ENCODE measurements at regions not wholly inside any gene's neighbourhood (a gene's known extent, or its start where the extent isn't known, plus 50 kb on each side); places are given as distances from the start of the nearest gene placed in this dataset.

DNA sequence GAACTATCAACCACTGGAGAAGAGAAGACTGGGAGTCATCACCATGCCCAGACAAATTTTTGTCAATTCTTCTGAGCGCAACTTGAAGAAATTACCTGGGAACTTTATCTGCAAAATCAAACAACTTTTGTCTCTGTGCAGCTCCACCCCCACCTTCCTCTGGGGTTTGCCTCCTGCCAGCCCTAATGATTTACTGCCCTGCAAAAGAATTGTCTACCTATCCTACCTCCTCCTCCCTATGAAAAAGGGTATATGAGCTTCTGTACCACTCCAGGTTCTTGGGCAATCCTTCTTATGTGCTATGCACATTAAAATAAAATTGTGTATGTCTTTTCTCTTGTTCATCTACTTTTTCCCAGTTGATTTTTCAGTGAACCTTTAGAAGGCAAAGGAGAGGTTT, 191.9 kb downstream of the URB2 start:
- H3K4me1 ChIP-seq, result no peaks in the 10 kb centered on the region
- in situ Hi-C loops (cut with MboI; ENCODE audit: low pct_ligation_motif_present in 1 of 4, low pct_unique_long_range_greater_than_20kb in 1 of 4, low sequenced_read_pairs in 3 of 4) (no loop called here), intact Hi-C loops (cut with DNase I; ENCODE audit: low total_unique reads) (no loop called here)
- no peak overlapping the region for H3K4me3 ChIP-seq
- no peaks in the 10 kb centered on the region for H3K27me3 ChIP-seq
- no peaks in the 10 kb centered on the region for H3K9me3 ChIP-seq
- no peak for DNase-seq
- H3K36me3 ChIP-seq, result no peaks in the 10 kb centered on the region
- H3K27ac ChIP-seq, result no peak overlapping the region
- TF ChIP-seq POLR2AphosphoS5 (IDR thresholded peaks at IDR 0.05) (no peak), POLR2A (IDR thresholded peaks at IDR 0.05) (no peak)
- 67 to 86% methylated on average over 1 of the region's 1 CpG for WGBS, 2 donors (ENCODE audit: low coverage in 1 of 2)

DNA sequence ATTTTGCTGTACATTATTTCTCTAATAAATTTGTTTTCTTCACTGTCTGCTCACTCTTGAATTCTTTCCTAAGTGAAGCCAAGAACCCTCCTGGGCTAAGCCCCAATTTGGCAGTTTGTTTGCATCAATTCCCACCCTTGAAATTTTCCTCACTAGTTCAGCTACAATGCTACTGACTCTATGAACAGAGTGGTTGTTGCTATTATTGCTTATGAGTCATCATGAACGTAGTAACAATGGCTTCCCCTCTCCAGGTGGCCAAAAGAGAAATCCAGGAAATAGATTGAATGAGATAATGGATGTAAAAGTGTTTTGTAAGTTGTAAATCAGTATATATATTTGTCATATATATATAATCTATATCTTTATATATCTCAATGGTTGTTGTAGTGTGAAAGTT, 193.0 kb downstream of the URB2 start:
- no peak overlapping the region for H3K4me3 ChIP-seq
- H3K27ac ChIP-seq, result no peak overlapping the region
- TF ChIP-seq EP300 (IDR thresholded peaks at IDR 0.05; ENCODE audit: low read depth) (no peak), CTCF (IDR thresholded peaks at IDR 0.05) (no peak), POLR2A (IDR thresholded peaks at IDR 0.05) (no peak), POLR2AphosphoS5 (IDR thresholded peaks at IDR 0.05) (no peak)
- no peaks in the 10 kb centered on the region for H3K36me3 ChIP-seq
- H3K9me3 ChIP-seq, result no peaks in the 10 kb centered on the region
- intact Hi-C loops (cut with DNase I; ENCODE audit: low total_unique reads) (no loop called here), in situ Hi-C loops (cut with MboI; ENCODE audit: low pct_ligation_motif_present in 1 of 4, low pct_unique_long_range_greater_than_20kb in 1 of 4, low sequenced_read_pairs in 3 of 4) (no loop called here)
- H3K4me1 ChIP-seq, result no peaks in the 10 kb centered on the region
- 15 to 17% methylated on average over 1 of the region's 1 CpG for WGBS, 2 donors (ENCODE audit: low coverage in 1 of 2)
- no peak for DNase-seq
- no peaks in the 10 kb centered on the region for H3K27me3 ChIP-seq

- DNase-seq, result no peak
- intact Hi-C loops (cut with DNase I; ENCODE audit: low total_unique reads), result no loop called here
- no peaks in the 10 kb centered on the region for H3K27me3 ChIP-seq
- H3K9me3 ChIP-seq, result no peaks in the 10 kb centered on the region
- in situ Hi-C loops (cut with MboI; ENCODE audit: low pct_ligation_motif_present in 1 of 4, low pct_unique_long_range_greater_than_20kb in 1 of 4, low sequenced_read_pairs in 3 of 4), result no loop called here
- WGBS, 2 donors (ENCODE audit: low coverage in 1 of 2), result 87 to 100% methylated on average over 1 to 4 of the region's 4 CpGs
- no peaks in the 10 kb centered on the region for H3K4me1 ChIP-seq
- no peak overlapping the region for H3K4me3 ChIP-seq
- no peaks in the 10 kb centered on the region for H3K36me3 ChIP-seq
- no peak overlapping the region for H3K27ac ChIP-seq
- TF ChIP-seq POLR2A (IDR thresholded peaks at IDR 0.05) (no peak), POLR2AphosphoS5 (IDR thresholded peaks at IDR 0.05) (no peak), EP300 (IDR thresholded peaks at IDR 0.05; ENCODE audit: low read depth) (no peak), CTCF (IDR thresholded peaks at IDR 0.05) (no peak)
Observed at GRCh38 chr1:229822026-229822425, 196.0 kb downstream of the URB2 start.

DNA sequence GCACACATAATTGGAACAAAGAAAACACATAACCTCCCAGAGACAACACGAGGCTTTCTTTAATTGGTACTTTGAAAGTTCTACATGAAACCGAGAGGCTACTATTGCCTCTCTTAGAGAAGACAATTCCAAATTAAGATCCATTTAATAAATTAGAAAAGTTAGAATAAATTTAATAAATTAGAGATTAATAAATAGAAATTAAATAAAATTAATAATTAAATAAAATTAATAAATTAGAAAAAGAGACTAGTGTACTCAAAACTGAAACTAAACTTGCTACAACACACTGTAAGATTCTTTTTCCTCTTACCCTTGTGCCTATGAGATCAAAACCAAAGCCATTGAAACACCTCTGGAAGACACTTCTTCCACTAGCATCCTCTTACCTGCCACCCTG, 199.0 kb downstream of the URB2 start:
- WGBS, 2 donors (ENCODE audit: low coverage in 1 of 2), result 86 to 89% methylated on average over 2 of the region's 2 CpGs

More for the DNA sequence above, 199.0 kb downstream of the URB2 start:
- Histone ChIP-seq H3K36me3 (no peaks in the 10 kb centered on the region), H3K4me3 (no peak overlapping the region), H3K27me3 (no peaks in the 10 kb centered on the region), H3K27ac (no peak overlapping the region), H3K9me3 (no peaks in the 10 kb centered on the region), H3K4me1 (no peaks in the 10 kb centered on the region)
- no peak for DNase-seq
- TF ChIP-seq POLR2A (IDR thresholded peaks at IDR 0.05) (no peak), EP300 (IDR thresholded peaks at IDR 0.05; ENCODE audit: low read depth) (no peak), POLR2AphosphoS5 (IDR thresholded peaks at IDR 0.05) (no peak), CTCF (IDR thresholded peaks at IDR 0.05) (no peak)
- in situ Hi-C loops (cut with MboI; ENCODE audit: low pct_ligation_motif_present in 1 of 4, low pct_unique_long_range_greater_than_20kb in 1 of 4, low sequenced_read_pairs in 3 of 4) (no loop called here), intact Hi-C loops (cut with DNase I; ENCODE audit: low total_unique reads) (no loop called here)
